Common myeloid progenitor, CD34-positive (primary cell): ENCODE measurements at regions not wholly inside any gene's neighbourhood (a gene's known extent, or its start where the extent isn't known, plus 50 kb on each side); places are given as distances from the start of the nearest gene placed in this dataset.

Source experiments
- CTCF ChIA-PET: fragments of 350-600 bp; sonication (Branson Sonifier 250); formaldehyde crosslinking; loops from one replicate; lab custom pipeline; 2021; ENCODE audit warnings: antibody characterized with exemption; lab: Charles Lee
- POLR2A ChIA-PET: fragments of 350-600 bp; sonication (Branson Sonifier 250); formaldehyde crosslinking; loops from one replicate; lab custom pipeline; 2021; ENCODE audit warnings: antibody characterized with exemption; lab: Charles Lee
- DNase-seq, 3 donors: peaks; one replicate each; pipeline versions ENCODE4 v3.0.0 to v3.0.0-alpha.2; 2013
- H3K27ac ChIP-seq, 2 experiments: 1 replicate in 1 of 2; 2 replicates in 1 of 2; pipeline ENCODE4 v1.7.0; 2013; ENCODE audit warnings: inconsistent platforms in 2 of 2, low read length in 2 of 2, mild to moderate bottlenecking in 2 of 2, low read depth in 1 of 2, moderate library complexity in 1 of 2; ENCODE audit not compliant: severe bottlenecking in 2 of 2, insufficient read depth in 1 of 2, poor library complexity in 1 of 2
- H3K27me3 ChIP-seq, 5 experiments: replicated peaks in 2 of 5; 1 replicate in 3 of 5; 2 replicates in 2 of 5; pipeline versions ENCODE4 v1.6.1 to v1.7.0; 2013; ENCODE audit warnings: low read length in 4 of 5, mild to moderate bottlenecking in 2 of 5, moderate library complexity in 2 of 5, inconsistent platforms in 1 of 5; ENCODE audit not compliant: insufficient read depth in 5 of 5, control insufficient read depth in 4 of 5
- H3K36me3 ChIP-seq, 4 experiments: 1 replicate in 2 of 4; 2 replicates in 2 of 4; pipeline versions ENCODE4 v1.6.1 to v1.7.0; 2013; ENCODE audit warnings: low read length in 3 of 4, control low read depth in 1 of 4, mild to moderate bottlenecking in 1 of 4; ENCODE audit not compliant: control insufficient read depth in 4 of 4, insufficient read depth in 4 of 4
- H3K4me1 ChIP-seq, 4 experiments: 1 replicate in 3 of 4; 2 replicates in 1 of 4; pipeline versions ENCODE4 v1.6.1 to v1.7.1; 2013; ENCODE audit warnings: low read length in 3 of 4, mild to moderate bottlenecking in 3 of 4, control low read depth in 1 of 4, inconsistent platforms in 1 of 4, moderate library complexity in 1 of 4; ENCODE audit not compliant: control insufficient read depth in 4 of 4, insufficient read depth in 4 of 4; ENCODE audit errors: control extremely low read depth in 1 of 4
- H3K4me3 ChIP-seq, 7 experiments: 1 replicate in 4 of 7; 2 replicates in 3 of 7; pipeline versions ENCODE4 v1.5.1 to v1.7.0; 2013; ENCODE audit warnings: mild to moderate bottlenecking in 7 of 7, low read length in 6 of 7, moderate library complexity in 6 of 7, inconsistent platforms in 2 of 7, low read depth in 2 of 7, control low read depth in 1 of 7; ENCODE audit not compliant: insufficient read depth in 4 of 7, control insufficient read depth in 1 of 7; ENCODE audit errors: extremely low read depth in 1 of 7
- H3K9me3 ChIP-seq, 5 experiments: 1 replicate in 4 of 5; 2 replicates in 1 of 5; pipeline versions ENCODE4 v1.6.1 to v1.7.1; 2013; ENCODE audit warnings: low read length in 4 of 5, mild to moderate bottlenecking in 2 of 5, inconsistent platforms in 1 of 5, low read depth in 1 of 5, moderate library complexity in 1 of 5; ENCODE audit not compliant: control insufficient read depth in 4 of 5, insufficient read depth in 2 of 5; ENCODE audit errors: control extremely low read depth in 1 of 5
- WGBS: methylation state at CpG from one replicate; pipeline ENCODE4 v1.1.5; 2013; ENCODE audit not compliant: insufficient coverage; 5-methylcytosine and 5-hydroxymethylcytosine counted together

DNA sequence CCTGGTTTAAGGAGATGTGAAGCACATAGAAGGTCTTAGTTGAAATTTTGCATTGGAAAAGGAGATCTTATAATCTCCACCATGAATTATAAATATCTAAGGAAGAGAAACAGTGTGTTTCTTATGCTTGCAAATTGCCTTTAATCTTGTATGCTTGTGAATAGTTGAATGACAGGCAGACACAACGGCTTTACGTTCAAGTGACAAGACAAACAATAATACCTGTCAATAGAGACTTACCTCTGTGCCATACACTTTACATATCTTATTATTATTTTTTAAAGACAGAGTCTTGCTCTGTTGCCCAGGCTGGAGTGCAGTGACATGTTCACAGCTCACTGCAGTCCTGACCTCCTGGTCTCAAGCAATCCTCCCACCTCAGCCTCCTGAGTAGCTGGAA lies 113.7 kb downstream of the QPCT start:
- no peaks in the 10 kb centered on the region for H3K27me3 ChIP-seq
- no peak overlapping the region for H3K27ac ChIP-seq
- DNase-seq = no peak
- no peaks in the 10 kb centered on the region for H3K36me3 ChIP-seq
- CTCF ChIA-PET = no interaction called here
- WGBS = 100% methylated on average over 2 of the region's 2 CpGs
- H3K4me3 ChIP-seq = no peak overlapping the region
- POLR2A ChIA-PET = no interaction called here
- H3K9me3 ChIP-seq = no peaks in the 10 kb centered on the region
- H3K4me1 ChIP-seq = peaks cover 0 to 21% (median 17%) of the 10 kb centered on the region in 4 experiments

- peaks cover 0 to 2% (median 0%) of the 10 kb centered on the region in 5 experiments for H3K9me3 ChIP-seq
- H3K4me3 ChIP-seq = no peak overlapping the region
- WGBS = no CpG with 5 or more reads among the region's 3 CpGs
- ChIA-PET POLR2A (no interaction called here), CTCF (interaction anchor here (0.8 kb wide), 1 partner anchor 23 kb away, joined by 3 read pairs; no protein-coding TSS in a partner anchor)
- H3K36me3 ChIP-seq = no peaks in the 10 kb centered on the region
- H3K4me1 ChIP-seq = peaks cover 0 to 21% (median 16%) of the 10 kb centered on the region in 4 experiments
- DNase-seq = no peak
- H3K27me3 ChIP-seq = no peaks in the 10 kb centered on the region
- no peak overlapping the region for H3K27ac ChIP-seq
These were observed 114.9 kb downstream of the QPCT start for GRCh38 chr2:37459095-37459981.

DNA sequence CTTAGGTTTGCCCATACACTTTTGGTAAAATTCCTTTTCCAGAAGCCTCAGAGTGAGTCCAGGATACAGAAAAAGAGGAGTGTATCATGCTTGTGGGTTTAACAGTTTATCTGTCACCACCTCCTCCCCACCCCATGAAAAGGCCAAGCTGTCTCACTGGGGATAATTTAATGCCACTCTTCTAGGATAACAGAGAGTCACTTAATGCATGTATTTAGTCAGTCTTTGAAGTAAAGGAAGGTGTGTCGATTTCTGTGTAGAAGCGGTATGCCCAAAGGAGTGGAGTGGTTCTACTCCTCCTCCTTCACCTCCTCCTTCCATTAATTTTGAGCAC lies 116.4 kb downstream of the QPCT start:
- POLR2A ChIA-PET = no interaction called here
- H3K4me3 ChIP-seq = no peak overlapping the region
- peaks cover 0 to 18% (median 14%) of the 10 kb centered on the region in 4 experiments for H3K4me1 ChIP-seq
- no peak for DNase-seq
- no CpG with 5 or more reads among the region's 2 CpGs for WGBS
- CTCF ChIA-PET = no interaction called here
- H3K9me3 ChIP-seq = peaks cover 0 to 2% (median 0%) of the 10 kb centered on the region in 5 experiments
- no peaks in the 10 kb centered on the region for H3K36me3 ChIP-seq
- H3K27me3 ChIP-seq = no peaks in the 10 kb centered on the region
- H3K27ac ChIP-seq = no peak overlapping the region

DNA sequence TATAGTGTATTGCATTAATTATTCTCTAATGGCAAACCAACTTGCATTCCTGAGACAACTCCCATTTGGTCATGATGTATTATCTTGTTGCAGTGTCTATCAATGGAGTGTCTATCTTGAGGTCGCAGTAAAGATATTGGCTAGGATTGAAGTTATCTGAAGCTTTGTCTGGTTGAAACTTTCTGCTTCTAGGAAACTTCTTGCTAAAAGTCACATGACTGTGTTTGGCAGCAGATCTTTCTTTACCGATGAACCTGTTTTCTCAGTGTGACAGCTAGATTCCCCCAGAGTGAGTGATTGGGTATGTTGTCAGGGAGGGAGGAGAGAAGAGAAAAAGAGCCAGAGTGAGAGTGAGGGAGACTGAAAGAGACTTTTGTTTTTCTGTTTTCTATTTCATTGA lies 119.6 kb downstream of the QPCT start:
- H3K9me3 ChIP-seq = peaks cover 0 to 2% (median 0%) of the 10 kb centered on the region in 5 experiments
- no peaks in the 10 kb centered on the region for H3K36me3 ChIP-seq
- WGBS = 64% methylated on average over 2 of the region's 2 CpGs
- ChIA-PET CTCF (interaction anchor here (1.2 kb wide), 1 partner anchor 369 kb away, joined by 3 read pairs; no protein-coding TSS in a partner anchor), POLR2A (no interaction called here)
- H3K4me1 ChIP-seq = peaks cover 0 to 2% (median 0%) of the 10 kb centered on the region in 4 experiments
- DNase-seq = no peak
- H3K27ac ChIP-seq = no peak overlapping the region
- no peak overlapping the region for H3K4me3 ChIP-seq
- no peaks in the 10 kb centered on the region for H3K27me3 ChIP-seq

DNA sequence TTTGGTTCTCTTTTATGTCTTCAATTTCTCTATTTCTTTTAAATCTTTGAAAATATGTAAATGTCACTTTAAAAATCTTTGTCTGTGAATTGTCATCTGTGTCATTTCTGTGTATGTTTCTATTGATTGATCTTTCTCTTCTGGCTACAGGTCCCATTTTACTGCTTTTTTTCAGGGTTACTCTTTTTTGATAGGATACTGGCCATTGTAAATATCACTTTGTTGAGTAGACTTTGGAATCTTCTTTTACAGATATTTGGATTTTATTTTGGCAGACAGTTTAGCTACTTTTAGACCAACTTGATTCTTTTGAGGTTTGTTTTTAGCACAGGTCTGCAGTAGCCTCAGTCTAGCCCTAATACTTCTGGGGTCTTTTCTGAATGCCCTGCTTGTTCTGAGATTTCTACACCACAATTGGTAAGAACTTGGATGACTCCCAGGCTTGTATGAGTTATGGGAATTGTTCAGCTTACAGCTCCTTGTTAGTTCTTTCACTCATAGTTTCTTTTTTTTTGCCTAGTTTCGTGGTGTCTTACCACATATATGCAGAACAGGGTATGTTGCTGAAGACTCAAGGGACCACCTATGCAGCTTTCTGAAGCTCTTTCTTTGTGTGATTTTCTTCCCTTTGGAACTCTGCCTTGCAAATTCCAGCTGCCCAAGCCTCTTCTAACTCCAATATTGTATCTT lies 122.2 kb downstream of the QPCT start:
- peaks cover 0 to 3% (median 0%) of the 10 kb centered on the region in 4 experiments for H3K4me1 ChIP-seq
- no CpG with 5 or more reads among the region's 1 CpG for WGBS
- no peak overlapping the region for H3K27ac ChIP-seq
- POLR2A ChIA-PET = no interaction called here
- DNase-seq = no peak
- CTCF ChIA-PET = interaction anchor here (1.0 kb wide), 1 partner anchor 413 kb away, joined by 3 read pairs; no protein-coding TSS in a partner anchor
- no peak overlapping the region for H3K4me3 ChIP-seq
- H3K36me3 ChIP-seq = no peaks in the 10 kb centered on the region
- H3K27me3 ChIP-seq = no peaks in the 10 kb centered on the region
- peaks cover 0 to 2% (median 0%) of the 10 kb centered on the region in 5 experiments for H3K9me3 ChIP-seq

DNA sequence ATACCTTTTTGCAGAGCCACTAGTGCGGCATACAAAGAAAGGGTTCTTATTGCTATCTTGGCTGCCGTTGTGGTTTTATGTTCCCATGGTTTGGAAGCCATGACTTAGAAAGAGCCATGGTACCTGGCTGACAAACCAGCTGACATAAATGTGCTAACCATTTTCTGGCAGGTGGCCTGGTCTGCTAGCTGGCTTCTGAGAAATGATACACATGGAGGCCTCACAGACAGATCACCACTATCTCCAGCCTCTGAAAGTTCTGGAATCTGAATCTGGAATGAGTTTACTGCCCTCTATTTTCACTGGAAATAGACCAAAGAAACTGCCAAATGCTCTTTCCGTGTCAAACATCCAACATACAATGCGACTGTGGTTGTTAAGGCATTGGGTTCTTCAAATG lies 123.7 kb downstream of the QPCT start:
- Histone ChIP-seq H3K4me3 (no peak overlapping the region), H3K9me3 (peaks cover 0 to 2% (median 0%) of the 10 kb centered on the region in 5 experiments), H3K36me3 (no peaks in the 10 kb centered on the region), H3K27ac (no peak overlapping the region), H3K27me3 (no peaks in the 10 kb centered on the region), H3K4me1 (peaks cover 0 to 3% (median 0%) of the 10 kb centered on the region in 4 experiments)
- DNase-seq = no peak
- WGBS = 97% methylated on average over 3 of the region's 4 CpGs
- POLR2A ChIA-PET = no interaction called here
- CTCF ChIA-PET = interaction anchor here (0.8 kb wide), 1 partner anchor 54 kb away, joined by 3 read pairs; no protein-coding TSS in a partner anchor

- DNase-seq = no peak
- no CpG with 5 or more reads among the region's 1 CpG for WGBS
- Histone ChIP-seq H3K27me3 (no peaks in the 10 kb centered on the region), H3K9me3 (no peaks in the 10 kb centered on the region), H3K36me3 (no peaks in the 10 kb centered on the region), H3K27ac (no peak overlapping the region), H3K4me3 (no peak overlapping the region), H3K4me1 (peaks cover 0 to 3% (median 0%) of the 10 kb centered on the region in 4 experiments)
- ChIA-PET POLR2A (no interaction called here), CTCF (no interaction called here)
These were observed 124.7 kb downstream of the QPCT start for GRCh38 chr2:37469126-37469525.
